ENCODE measurements at regions not wholly inside any gene's neighbourhood (a gene's known extent, or its start where the extent isn't known, plus 50 kb on each side); places are given as distances from the start of the nearest gene placed in this dataset.

DNA sequence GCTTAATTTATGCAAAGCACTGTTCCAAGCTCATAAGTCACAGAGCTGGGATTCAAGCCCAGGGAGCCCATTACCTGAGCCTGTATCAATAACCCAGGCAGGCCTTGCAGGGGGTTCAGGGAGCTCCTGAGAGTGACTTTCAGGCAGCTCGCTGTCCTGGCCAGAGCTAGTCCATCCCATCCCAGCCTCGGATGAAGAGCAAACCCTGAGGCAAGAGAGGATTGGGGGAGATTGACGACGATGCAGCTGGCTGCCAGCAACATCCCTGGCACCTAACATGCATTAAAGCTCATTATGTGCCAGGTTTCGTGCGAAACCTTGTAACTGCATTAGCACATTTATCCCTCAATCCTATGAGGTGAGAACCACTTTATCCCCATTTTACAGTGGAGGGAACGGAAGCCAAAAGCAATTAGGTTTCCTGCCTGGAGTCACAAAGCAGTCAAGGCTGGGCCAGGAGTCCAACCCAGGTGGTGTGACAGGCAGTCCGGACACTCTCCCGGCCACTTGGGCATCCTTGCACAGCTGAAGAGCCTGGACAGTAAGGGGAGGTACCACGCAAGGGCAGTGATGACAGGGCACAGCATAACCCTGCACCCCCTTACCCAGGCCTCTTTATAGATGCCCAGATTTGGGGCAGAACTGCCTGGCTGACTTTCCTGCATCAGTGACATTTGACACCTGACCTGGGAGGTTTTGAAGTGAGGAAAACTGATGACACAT lies 129.8 kb upstream of the CHST15 start:
- TF ChIP-seq, protein P1, sequence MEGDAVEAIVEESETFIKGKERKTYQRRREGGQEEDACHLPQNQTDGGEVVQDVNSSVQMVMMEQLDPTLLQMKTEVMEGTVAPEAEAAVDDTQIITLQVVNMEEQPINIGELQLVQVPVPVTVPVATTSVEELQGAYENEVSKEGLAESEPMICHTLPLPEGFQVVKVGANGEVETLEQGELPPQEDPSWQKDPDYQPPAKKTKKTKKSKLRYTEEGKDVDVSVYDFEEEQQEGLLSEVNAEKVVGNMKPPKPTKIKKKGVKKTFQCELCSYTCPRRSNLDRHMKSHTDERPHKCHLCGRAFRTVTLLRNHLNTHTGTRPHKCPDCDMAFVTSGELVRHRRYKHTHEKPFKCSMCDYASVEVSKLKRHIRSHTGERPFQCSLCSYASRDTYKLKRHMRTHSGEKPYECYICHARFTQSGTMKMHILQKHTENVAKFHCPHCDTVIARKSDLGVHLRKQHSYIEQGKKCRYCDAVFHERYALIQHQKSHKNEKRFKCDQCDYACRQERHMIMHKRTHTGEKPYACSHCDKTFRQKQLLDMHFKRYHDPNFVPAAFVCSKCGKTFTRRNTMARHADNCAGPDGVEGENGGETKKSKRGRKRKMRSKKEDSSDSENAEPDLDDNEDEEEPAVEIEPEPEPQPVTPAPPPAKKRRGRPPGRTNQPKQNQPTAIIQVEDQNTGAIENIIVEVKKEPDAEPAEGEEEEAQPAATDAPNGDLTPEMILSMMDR (IDR thresholded peaks at IDR 0.05; ENCODE audit: insufficient read depth, low read depth, low read length): no peak
- H3K4me3 ChIP-seq (ENCODE audit: low read depth, low read length): no peak overlapping the region
- DNase-seq (ENCODE audit: low read depth): no peak

DNA sequence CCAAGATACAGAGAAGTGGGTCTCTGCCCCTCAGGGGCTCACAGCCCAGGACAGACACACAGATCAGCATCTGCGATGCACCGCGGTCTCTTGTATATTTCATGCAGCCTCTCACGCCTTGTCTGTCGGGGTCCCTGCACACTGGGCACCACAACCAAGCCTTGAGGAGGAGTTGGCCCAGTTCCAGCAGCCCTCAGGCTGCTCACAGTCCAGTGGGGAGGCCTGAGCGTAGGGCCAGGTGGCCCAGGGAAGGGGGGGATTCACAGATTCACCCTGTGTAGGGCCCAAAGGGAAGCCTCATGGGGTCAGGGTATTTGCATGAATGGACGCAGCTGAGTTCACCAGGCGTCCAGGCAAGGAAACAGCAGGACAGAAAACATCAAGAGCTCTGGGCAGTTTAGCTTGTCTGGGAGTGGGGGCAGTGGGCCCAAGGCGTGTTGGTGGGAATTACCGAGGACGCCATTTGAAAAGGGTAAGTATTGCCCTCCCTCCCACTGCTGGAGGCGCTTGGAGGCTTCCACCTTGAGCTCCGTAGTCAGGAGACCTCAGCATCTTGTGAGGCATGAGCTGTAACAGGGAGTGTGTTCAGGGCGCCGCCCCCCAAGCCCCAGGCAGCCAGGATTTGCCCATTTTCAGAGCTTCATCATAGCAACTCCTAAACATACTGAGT lies 129.1 kb upstream of the CHST15 start:
- TF ChIP-seq, protein P1 (IDR thresholded peaks at IDR 0.05; ENCODE audit: insufficient read depth, low read depth, low read length): no peak
- no peak overlapping the region for H3K4me3 ChIP-seq (ENCODE audit: low read depth, low read length)
- no peak for DNase-seq (ENCODE audit: low read depth)

DNA sequence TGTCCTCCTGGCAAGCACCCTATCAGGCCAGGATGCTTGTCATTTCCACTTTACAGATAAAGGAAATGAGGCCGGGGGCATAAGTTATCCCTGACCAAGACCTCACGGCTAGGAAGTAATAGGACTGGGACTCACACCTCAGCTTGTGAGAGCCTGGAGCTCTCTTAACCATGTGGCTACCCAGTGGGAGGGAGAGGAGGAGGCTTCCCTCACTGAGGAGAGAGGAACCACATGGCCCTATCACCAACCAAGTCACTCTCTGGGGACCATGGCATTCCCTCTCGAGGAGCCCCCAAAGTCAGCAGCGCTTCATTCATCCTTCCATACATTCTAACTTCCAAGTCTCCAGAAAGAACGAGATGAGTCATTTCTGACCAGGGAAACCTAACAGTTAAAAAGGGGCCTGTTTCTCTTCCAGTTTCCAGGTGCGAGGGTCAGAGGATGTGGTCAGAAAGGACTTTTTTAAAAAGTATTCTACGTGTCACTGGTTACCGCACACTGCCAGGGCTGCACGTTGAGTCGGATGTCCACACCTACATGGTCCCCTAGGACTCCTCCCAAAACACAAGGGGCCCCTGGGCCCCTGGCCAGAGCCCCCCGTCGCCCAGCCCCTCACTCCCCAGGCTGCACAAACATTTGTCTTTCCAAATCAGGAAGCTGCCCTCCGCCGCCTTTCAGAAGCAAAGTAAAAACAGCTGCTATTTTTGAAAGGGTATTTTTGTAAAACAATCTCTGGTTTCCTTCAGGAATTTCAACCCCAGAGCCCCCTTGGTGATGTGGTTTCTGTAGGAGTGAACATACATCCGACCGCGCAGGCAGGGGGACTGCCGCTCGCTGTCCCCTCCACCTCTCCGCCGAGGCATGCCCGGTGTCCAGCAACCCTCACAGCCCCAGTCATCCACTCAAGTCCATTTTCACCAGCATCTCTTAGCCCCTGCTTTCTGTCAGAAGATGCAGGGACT lies 128.2 kb upstream of the CHST15 start:
- peak; percentile 52 for DNase-seq (ENCODE audit: low read depth)
- TF ChIP-seq, protein P1 (IDR thresholded peaks at IDR 0.05; ENCODE audit: insufficient read depth, low read depth, low read length): no peak
- H3K4me3 ChIP-seq (ENCODE audit: low read depth, low read length): no peak overlapping the region

DNA sequence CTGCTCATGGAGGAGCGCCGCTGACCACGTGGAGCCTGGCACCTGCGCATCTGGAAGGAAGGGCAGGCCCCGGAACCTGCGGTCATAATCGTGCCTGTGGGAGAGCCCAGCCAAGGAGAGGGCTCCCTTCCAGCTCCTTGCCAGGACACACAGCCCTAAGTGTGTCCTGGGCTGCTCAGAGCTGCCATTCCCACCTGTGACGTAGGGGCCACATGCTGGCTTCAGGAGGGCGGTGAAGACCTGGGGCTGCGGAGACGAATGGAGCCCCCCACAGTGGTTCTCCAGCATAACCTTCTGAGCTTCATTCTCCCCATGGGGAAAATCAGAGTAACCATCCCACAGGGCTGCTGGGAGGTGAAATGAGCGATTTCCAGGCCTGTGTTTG lies 127.6 kb upstream of the CHST15 start:
- DNase-seq (ENCODE audit: low read depth): no peak
- H3K4me3 ChIP-seq (ENCODE audit: low read depth, low read length): no peak overlapping the region
- TF ChIP-seq, protein P1 (IDR thresholded peaks at IDR 0.05; ENCODE audit: insufficient read depth, low read depth, low read length): no peak

DNA sequence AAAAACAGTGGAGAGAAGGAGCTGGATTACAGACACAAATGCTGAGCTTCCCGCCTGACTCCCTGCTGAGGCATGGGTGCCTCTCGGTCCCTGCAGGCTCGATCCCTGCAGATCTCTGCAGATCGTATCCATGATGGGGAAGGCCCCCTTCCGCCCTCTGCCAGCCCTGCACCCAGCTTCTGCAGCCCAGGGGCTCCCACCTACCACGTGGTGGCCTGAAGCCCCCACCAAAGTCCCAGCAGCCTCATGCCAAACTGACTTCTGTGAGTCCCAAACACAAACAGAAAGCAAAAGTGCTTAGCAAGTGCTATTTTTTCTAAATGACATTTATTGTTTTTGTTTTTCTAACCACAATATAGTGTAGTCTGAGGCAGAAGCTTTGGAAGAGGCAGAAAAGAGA lies 127.1 kb upstream of the CHST15 start:
- TF ChIP-seq, protein P1 (IDR thresholded peaks at IDR 0.05; ENCODE audit: insufficient read depth, low read depth, low read length): no peak
- DNase-seq (ENCODE audit: low read depth): peak; percentile 10
- H3K4me3 ChIP-seq (ENCODE audit: low read depth, low read length): peak overlapping the region; percentile 33

DNA sequence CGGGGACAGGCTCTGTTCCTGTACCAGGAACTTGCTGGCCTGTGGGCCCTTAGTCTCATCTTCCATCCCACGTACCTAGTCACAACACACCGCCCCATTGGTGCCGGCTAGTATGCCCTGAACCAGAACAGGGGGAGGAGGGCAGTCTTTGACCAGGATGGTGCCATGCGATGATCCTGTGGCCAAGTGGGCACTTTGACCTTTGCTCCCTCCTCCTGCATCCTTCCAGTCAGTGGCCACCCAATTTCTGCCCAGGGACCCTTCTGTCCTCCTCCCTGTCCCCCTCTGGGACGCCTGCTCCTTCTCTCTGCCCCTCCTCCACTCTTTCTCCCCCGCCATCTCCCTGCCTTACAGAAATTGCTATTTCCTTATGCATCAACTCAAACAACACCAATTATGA lies 126.3 kb upstream of the CHST15 start:
- TF ChIP-seq, protein P1 (IDR thresholded peaks at IDR 0.05; ENCODE audit: insufficient read depth, low read depth, low read length): no peak

More for the DNA sequence above, 126.3 kb upstream of the CHST15 start:
- no peak overlapping the region for H3K4me3 ChIP-seq (ENCODE audit: low read depth, low read length)
- DNase-seq (ENCODE audit: low read depth): no peak

Measured in fibroblast of villous mesenchyme (primary cell).